Fibroblast of skin of scalp (primary cell): ENCODE measurements at regions not wholly inside any gene's neighbourhood (a gene's known extent, or its start where the extent isn't known, plus 50 kb on each side); places are given as distances from the start of the nearest gene placed in this dataset.
A peak's percentile ranks its signal among the peaks of the same experiment; 100 is the strongest.
"Not testable (repeated sequence)": the region's sequence is repeated elsewhere in the genome, so short reads cannot be mapped to it uniquely, and the experiment has no call there.

Experiments
- DNase-seq: peaks from one replicate; pipeline ENCODE4 v3.0.0-alpha.2; 2013

GRCh38 chr21:23861911-23862504 lies 1745.3 kb downstream of the MRPL39 start:
- DNase-seq: no peak

GRCh38 chr21:23858878-23859277 lies 1748.4 kb downstream of the MRPL39 start:
- no peak for DNase-seq

- peak; percentile 43 for DNase-seq
Observed at GRCh38 chr21:23853796-23854379, 1753.4 kb downstream of the MRPL39 start.

DNA sequence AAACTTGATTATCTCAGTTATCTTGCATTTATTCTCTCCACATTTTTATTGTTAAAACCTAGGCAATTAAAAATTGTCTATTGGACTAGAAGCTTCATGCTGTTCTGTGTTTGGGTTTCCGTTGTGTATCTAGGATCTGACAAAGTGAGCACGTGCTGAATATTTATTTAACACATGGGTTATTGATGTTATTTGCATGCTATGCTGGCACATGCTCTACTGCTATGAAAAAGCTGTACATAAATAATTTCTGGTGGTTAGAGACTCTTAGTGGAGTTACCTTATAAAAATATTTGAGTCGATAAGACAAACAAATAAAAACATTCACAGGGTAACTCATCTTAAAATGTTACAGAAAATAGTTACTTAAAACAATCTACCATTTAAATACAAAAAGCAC lies 1769.7 kb downstream of the MRPL39 start:
- no peak for DNase-seq

GRCh38 chr21:23822760-23823159 lies 1784.5 kb downstream of the MRPL39 start:
- DNase-seq: no peak

- no peak for DNase-seq
Observed at GRCh38 chr21:23817337-23817736, 1789.9 kb downstream of the MRPL39 start.

- no peak for DNase-seq
Observed at GRCh38 chr21:23812485-23812884, 1794.8 kb downstream of the MRPL39 start.

- no peak for DNase-seq
Observed at GRCh38 chr21:23811805-23812204, 1795.5 kb downstream of the MRPL39 start.

DNA sequence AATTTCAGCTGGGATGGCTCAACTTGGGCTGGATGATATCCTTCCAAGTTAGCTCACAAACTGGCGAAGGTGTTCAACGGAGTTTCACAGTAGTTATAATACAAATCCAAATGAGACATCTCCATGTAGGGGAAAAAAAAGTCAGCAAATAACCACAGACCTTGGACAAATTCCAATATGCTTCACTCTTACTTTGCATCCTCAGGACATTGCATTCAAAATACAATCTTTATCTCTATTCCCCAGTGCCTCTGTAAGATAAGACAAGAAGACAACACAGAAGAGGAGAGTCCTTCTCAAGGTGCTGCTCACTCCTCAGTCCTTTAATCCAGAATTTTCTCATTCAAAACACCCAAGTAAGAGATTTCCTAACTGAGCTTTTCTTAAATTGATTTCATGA lies 1797.7 kb downstream of the MRPL39 start:
- no peak for DNase-seq

DNA sequence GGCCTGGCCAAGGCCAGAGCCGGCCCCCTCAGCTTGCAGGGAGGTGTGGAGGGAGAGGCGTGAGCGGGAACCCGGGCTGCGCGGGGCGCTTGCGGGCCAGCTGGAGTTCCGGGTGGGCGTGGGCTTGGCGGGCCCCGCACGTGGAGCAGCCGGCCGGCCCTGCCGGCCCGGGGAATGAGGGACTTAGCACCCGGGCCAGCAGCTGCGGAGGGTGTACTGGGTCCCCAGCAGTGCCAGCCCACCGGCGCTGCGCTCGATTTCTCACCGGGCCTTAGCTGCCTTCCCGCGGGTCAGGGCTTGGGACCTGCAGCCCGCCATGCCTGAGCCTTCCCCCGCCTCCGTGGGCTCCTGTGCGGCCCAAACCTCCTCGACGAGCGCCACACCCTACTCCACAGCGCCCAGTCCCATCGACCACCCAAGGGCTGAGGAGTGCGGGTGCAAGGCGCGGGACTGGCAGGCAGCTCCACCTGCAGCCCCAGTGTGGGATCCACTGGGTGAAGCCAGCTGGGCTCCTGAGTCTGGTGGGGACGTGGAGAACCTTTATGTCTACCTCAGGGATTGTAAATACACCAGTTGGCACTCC lies 1800.2 kb downstream of the MRPL39 start:
- DNase-seq: not testable (repeated sequence)

DNA sequence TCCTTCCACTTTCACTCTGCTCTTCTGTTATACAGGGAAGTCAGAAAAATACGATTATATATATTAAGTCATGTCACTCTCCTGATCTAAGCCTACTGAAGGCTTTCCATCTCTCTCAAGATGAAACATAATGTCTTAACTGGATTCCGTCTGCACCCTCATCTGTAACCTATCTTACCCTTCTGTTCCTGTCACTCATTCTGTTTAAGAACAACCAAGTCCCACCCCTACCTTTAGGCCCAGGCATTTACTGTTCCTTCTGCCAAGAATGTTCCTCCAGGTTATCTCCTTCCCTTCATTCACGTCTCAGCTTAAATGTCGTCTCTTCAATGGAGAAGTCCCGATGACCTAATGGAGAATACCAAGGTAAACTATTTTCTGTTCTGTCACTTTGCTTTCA lies 1802.4 kb downstream of the MRPL39 start:
- DNase-seq: no peak

DNA sequence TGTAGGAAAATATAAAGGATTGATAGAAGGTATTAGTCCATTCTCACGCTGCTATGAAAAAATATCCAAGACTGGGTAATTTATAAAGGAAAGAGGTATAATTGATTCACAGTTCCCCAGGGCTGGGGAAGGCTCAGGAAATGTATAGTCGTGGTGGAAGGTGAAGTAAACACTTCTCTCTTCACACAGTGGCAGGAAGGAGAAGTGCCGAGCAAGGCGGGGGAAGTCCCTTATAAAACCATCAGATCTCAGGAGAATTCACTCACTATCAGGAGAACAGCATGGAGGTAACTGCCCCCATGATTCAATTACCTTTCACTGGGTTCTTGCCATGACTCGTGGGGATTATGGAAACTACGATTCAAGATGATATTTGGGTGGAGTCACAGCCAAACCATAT lies 1806.0 kb downstream of the MRPL39 start:
- DNase-seq: no peak

GRCh38 chr21:23799376-23799775 lies 1807.9 kb downstream of the MRPL39 start:
- DNase-seq: no peak

- DNase-seq: no peak
Observed at GRCh38 chr21:23792300-23792699, 1815.0 kb downstream of the MRPL39 start.

GRCh38 chr21:23789864-23790263 lies 1817.4 kb downstream of the MRPL39 start:
- no peak for DNase-seq

GRCh38 chr21:23780326-23780725 lies 1827.0 kb downstream of the MRPL39 start:
- no peak for DNase-seq

DNA sequence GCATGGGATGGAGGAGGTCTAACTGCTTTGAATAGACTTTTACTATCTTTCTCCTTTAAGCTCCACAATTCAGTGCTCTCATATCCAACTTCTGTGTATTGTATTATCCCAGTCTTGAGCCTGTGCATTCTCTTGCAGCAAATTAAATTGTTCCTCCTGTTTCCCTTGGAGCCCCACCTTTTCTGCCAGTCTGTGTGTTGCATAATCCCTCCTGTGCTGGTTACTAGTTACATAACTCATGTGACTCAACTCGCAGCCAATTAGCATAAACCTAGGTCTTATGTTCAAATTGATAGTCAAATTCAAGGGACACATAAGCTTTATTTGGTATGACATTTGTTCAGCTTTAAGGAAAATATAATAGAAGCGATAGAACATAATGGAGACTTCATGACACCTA lies 1863.5 kb downstream of the MRPL39 start:
- no peak for DNase-seq

DNA sequence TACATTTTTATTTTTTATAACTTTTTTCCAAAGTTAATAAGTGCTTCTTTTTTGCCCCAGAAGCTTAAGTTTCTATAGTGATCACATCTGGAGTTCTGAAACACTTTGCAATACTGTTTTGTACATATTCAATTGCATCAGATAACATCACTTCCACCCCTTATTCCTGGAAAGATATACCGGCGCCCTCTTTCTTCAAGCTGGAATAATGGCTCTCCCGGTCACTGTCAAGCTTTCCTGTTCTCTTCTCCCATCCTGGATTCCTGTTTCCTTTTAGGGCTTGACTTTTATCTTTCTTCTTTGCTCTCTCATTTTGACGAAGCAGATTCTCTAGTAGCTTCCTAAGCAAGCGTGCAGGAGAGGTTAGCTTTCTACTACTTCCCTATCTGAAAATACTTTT lies 1866.8 kb downstream of the MRPL39 start:
- no peak for DNase-seq

- no peak for DNase-seq
Observed at GRCh38 chr21:23732776-23733175, 1874.5 kb downstream of the MRPL39 start.

GRCh38 chr21:23729331-23729730 lies 1878.0 kb downstream of the MRPL39 start:
- DNase-seq: no peak

DNA sequence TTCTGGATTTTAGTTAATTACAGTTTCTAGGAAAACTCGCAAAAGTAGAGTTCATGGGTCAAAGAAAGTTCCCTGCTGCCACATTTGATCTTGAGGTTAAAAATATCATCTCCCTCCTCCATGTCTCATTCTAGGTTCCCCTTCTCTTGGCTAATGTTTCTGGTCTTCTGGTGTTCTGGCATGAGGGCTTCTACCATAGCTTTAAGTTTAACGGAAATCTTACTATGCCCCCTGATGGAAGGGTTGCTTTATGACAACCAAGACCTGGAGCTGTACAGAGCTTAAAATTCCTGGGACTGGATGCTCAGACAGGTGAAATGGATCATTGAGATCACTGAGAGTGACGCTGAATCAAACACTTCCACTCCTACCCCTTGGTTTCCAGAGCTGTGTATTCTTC lies 1881.7 kb downstream of the MRPL39 start:
- DNase-seq: no peak

DNA sequence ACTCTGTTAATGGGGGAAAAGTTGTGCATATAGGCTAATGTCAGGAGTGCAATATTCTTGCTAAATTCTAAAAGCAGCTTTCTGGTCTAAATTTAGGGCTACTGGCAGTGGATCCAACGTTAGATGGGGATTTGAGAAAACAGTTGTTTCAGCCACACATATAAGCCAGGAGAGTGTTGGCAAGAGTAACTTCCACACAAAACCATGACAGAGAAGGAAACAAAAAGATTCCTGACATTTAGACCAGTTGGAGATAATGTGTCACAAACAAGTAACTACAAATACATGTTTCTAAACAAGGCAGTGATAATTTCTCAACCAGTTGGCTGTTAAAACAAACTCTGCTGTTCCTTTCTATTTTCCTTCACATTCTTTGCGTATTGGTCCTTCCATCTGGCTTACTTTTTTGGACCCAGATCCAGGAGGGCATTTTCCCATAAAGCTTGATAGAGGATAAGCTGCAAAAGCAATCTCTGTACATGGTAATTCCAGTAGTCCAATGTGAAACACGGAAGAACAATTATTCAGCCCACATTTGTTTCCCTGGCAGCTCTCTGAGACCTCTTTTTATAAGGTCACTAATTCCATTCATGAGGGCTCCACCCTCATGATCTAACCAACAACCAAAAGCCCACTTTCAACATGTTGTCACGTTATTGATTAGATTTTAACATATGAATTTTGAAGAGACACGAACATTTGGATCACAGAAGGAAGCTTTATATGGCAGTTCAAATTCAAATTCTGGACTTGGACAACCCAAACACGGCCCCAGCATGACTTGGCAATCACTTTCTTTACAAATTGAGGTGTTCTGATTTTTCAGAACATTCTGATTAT lies 1888.6 kb downstream of the MRPL39 start:
- DNase-seq: no peak

GRCh38 chr21:23712166-23712565 lies 1895.1 kb downstream of the MRPL39 start:
- no peak for DNase-seq

DNA sequence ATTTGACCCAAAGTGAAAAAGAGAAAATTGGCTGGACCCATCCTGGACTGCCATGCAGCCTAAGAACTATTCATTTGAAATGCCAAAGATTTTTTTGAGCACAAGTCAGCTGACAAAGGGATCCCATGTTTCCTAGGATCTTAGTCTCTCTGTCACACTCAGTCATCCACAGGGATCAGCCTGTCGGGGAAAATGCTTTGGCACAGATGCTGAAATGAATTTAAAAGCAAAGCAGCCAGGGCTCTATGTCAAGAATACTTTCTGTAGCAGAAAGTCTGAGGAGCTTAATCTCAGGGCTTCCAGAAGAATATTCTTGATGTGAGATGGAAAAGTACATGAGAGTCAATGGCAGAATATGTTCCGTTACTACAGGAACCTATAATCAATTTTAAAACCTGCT lies 1900.8 kb downstream of the MRPL39 start:
- no peak for DNase-seq
